ENCODE measurements at regions not wholly inside any gene's neighbourhood (a gene's known extent, or its start where the extent isn't known, plus 50 kb on each side); places are given as distances from the start of the nearest gene placed in this dataset.

GRCh38 chr6:169367507-169367906, 113.9 kb upstream of the THBS2 start:
- H3K9ac ChIP-seq (ENCODE audit: low read length) = no peak overlapping the region

DNA sequence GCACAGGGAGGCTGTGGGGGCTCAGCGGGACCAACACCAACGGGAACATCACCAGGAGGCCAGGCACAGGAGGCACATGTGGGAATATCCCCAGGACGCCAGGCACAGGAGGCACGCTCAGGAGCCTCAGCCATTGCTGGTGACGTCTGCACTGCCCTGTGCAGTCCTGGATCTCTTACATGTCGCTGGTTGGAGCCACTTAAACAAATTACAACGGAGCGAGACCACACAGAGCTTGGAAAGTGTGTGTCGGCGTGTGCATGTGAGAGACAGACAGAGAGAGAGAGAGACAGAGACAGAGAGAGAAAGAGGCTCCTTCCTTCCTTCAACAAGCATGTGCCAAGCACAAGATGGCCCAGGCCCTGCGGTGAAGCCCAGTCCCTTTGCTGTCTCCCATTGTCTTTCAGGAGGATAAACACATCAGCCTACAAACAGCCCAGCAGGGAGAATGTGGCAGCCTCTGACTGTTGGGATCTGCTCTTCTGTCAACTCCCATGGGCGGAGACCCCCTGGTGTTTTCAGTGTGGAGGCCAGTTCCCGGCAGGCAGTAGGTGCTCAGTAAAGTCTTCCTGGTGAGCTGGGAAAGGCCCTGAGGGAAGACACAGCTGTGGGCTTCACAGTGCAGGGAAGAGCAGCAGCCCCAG, 112.7 kb upstream of the THBS2 start:
- no peak for DNase-seq
- Histone ChIP-seq H3K36me3 (ENCODE audit: control insufficient read depth, insufficient read depth, low read length) (no peaks in the 10 kb centered on the region), H3K18ac (ENCODE audit: low read length) (no peak overlapping the region), H3K27ac (ENCODE audit: low read depth, low read length) (no peak overlapping the region), H4K8ac (ENCODE audit: low read depth, low read length) (no peak overlapping the region), H3K79me1 (ENCODE audit: low read length) (no peaks in the 10 kb centered on the region), H3K23ac (ENCODE audit: low read length) (no peak overlapping the region), H3K4me3 (ENCODE audit: low read length) (no peak overlapping the region), H2BK120ac (ENCODE audit: low read depth, low read length) (no peak overlapping the region), H3K9ac (ENCODE audit: low read length) (no peak overlapping the region), H3K4me2 (ENCODE audit: low read length) (no peak overlapping the region), H2BK5ac (ENCODE audit: low read length) (no peak overlapping the region), H2AK5ac (ENCODE audit: low read length) (no peak overlapping the region), H4K5ac (ENCODE audit: low read length) (no peak overlapping the region), H3K27me3 (ENCODE audit: insufficient read depth, low read length, poor library complexity) (no peaks in the 10 kb centered on the region), H3K56ac (ENCODE audit: low read length) (no peak overlapping the region), H3K4me1 (ENCODE audit: control insufficient read depth, low read depth, low read length) (no peaks in the 10 kb centered on the region), H2BK15ac (replicated peaks; ENCODE audit: low read depth) (no peak overlapping the region), H3K79me2 (ENCODE audit: control insufficient read depth, insufficient read depth, low read length) (no peaks in the 10 kb centered on the region), H3K4ac (ENCODE audit: low read depth, low read length) (no peak overlapping the region)
- WGBS (ENCODE audit: extremely low coverage, insufficient coverage, low lambda C conversion rate) = no CpG with 5 or more reads among the region's 13 CpGs

More at GRCh38 chr6:169367507-169367906, 113.9 kb upstream of the THBS2 start:
- Histone ChIP-seq H3K56ac (ENCODE audit: low read length) (no peak overlapping the region), H2AK5ac (ENCODE audit: low read length) (no peak overlapping the region), H3K36me3 (ENCODE audit: control insufficient read depth, insufficient read depth, low read length) (no peaks in the 10 kb centered on the region), H3K27ac (ENCODE audit: low read depth, low read length) (no peak overlapping the region), H3K18ac (ENCODE audit: low read length) (no peak overlapping the region), H3K4me1 (ENCODE audit: control insufficient read depth, low read depth, low read length) (no peaks in the 10 kb centered on the region), H3K4me2 (ENCODE audit: low read length) (no peak overlapping the region), H2BK120ac (ENCODE audit: low read depth, low read length) (no peak overlapping the region), H2BK15ac (replicated peaks; ENCODE audit: low read depth) (no peak overlapping the region), H3K4me3 (ENCODE audit: low read length) (no peak overlapping the region), H4K5ac (ENCODE audit: low read length) (no peak overlapping the region), H3K79me1 (ENCODE audit: low read length) (no peaks in the 10 kb centered on the region), H4K8ac (ENCODE audit: low read depth, low read length) (no peak overlapping the region), H3K23ac (ENCODE audit: low read length) (no peak overlapping the region), H2BK5ac (ENCODE audit: low read length) (no peak overlapping the region), H3K4ac (ENCODE audit: low read depth, low read length) (no peak overlapping the region), H3K79me2 (ENCODE audit: control insufficient read depth, insufficient read depth, low read length) (no peaks in the 10 kb centered on the region), H3K27me3 (ENCODE audit: insufficient read depth, low read length, poor library complexity) (no peaks in the 10 kb centered on the region)
- DNase-seq = no peak
- WGBS (ENCODE audit: extremely low coverage, insufficient coverage, low lambda C conversion rate) = no CpG with 5 or more reads among the region's 7 CpGs

DNA sequence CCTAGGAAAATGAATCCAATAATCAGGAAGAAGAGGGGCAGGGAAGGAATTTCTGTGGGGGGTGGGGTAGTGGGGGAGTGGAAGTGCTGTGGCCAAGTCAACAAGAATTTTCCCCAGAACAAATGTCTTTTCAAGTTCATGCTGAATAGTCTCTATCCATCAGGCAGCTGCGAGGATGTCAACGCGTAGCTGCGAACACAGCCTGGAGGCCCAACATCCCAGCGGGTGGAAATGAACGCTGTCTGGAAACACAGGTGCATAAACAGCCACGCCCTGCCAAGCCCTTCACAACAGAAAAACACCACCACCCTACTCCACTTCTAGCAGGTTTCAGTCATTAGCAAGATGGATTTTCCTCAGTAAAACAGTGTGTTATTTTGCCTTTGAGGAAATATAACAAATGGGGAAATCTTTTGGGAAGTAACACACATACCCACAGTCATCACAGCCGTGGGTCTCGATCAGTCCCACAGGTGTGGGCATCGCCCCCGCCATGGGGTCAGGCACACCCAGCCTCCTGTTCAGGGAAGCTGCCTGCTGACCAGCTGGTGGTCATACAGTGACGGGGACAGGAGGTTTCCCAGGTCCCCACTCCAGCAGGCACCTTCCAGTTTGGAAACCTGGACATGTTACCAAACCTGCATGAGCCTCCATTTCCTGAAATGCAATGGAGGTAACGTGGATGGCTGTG, 112.1 kb upstream of the THBS2 start:
- Histone ChIP-seq H3K4me1 (ENCODE audit: control insufficient read depth, low read depth, low read length) (no peaks in the 10 kb centered on the region), H2BK5ac (ENCODE audit: low read length) (no peak overlapping the region), H3K4me3 (ENCODE audit: low read length) (no peak overlapping the region), H2AK5ac (ENCODE audit: low read length) (no peak overlapping the region), H3K36me3 (ENCODE audit: control insufficient read depth, insufficient read depth, low read length) (no peaks in the 10 kb centered on the region), H3K9ac (ENCODE audit: low read length) (no peak overlapping the region), H4K5ac (ENCODE audit: low read length) (no peak overlapping the region), H2BK15ac (replicated peaks; ENCODE audit: low read depth) (no peak overlapping the region), H3K79me2 (ENCODE audit: control insufficient read depth, insufficient read depth, low read length) (no peaks in the 10 kb centered on the region), H3K18ac (ENCODE audit: low read length) (no peak overlapping the region), H3K27me3 (ENCODE audit: insufficient read depth, low read length, poor library complexity) (no peaks in the 10 kb centered on the region), H3K79me1 (ENCODE audit: low read length) (no peaks in the 10 kb centered on the region), H3K27ac (ENCODE audit: low read depth, low read length) (no peak overlapping the region), H3K56ac (ENCODE audit: low read length) (no peak overlapping the region), H2BK120ac (ENCODE audit: low read depth, low read length) (no peak overlapping the region), H3K4ac (ENCODE audit: low read depth, low read length) (no peak overlapping the region), H3K23ac (ENCODE audit: low read length) (no peak overlapping the region), H4K8ac (ENCODE audit: low read depth, low read length) (no peak overlapping the region), H3K4me2 (ENCODE audit: low read length) (no peak overlapping the region)
- no peak for DNase-seq
- WGBS (ENCODE audit: extremely low coverage, insufficient coverage, low lambda C conversion rate) = no CpG with 5 or more reads among the region's 13 CpGs

DNA sequence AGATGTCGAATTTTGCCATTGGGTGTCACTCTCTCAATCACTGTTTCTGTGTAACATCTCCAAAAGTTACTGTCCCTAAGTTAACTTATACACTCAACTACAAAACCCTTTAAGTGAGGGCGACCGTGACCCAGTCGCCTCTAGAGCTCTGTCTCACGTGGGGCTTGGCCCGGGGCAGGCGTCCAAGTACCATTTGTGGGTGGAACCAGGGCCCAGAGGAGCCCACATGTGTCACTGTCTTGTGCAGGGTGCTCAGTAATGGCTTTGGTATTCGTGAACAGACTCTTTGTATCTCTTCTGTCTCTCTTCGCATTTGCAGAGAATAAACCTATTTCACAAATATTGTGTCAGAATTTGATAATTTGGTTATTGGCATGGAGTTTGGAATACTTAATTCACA, 109.9 kb upstream of the THBS2 start:
- H3K27me3 ChIP-seq (ENCODE audit: insufficient read depth, low read length, poor library complexity) = no peaks in the 10 kb centered on the region
- H3K4me3 ChIP-seq (ENCODE audit: low read length) = no peak overlapping the region
- WGBS (ENCODE audit: extremely low coverage, insufficient coverage, low lambda C conversion rate) = no CpG with 5 or more reads among the region's 9 CpGs
- no peaks in the 10 kb centered on the region for H3K36me3 ChIP-seq (ENCODE audit: control insufficient read depth, insufficient read depth, low read length)
- no peak overlapping the region for H2BK5ac ChIP-seq (ENCODE audit: low read length)
- H3K79me2 ChIP-seq (ENCODE audit: control insufficient read depth, insufficient read depth, low read length) = no peaks in the 10 kb centered on the region
- DNase-seq = no peak
- H3K56ac ChIP-seq (ENCODE audit: low read length) = no peak overlapping the region
- no peak overlapping the region for H3K18ac ChIP-seq (ENCODE audit: low read length)
- no peak overlapping the region for H3K9ac ChIP-seq (ENCODE audit: low read length)
- H3K79me1 ChIP-seq (ENCODE audit: low read length) = no peaks in the 10 kb centered on the region
- H2AK5ac ChIP-seq (ENCODE audit: low read length) = no peak overlapping the region
- no peaks in the 10 kb centered on the region for H3K4me1 ChIP-seq (ENCODE audit: control insufficient read depth, low read depth, low read length)
- H3K27ac ChIP-seq (ENCODE audit: low read depth, low read length) = no peak overlapping the region
- no peak overlapping the region for H3K4ac ChIP-seq (ENCODE audit: low read depth, low read length)
- H3K23ac ChIP-seq (ENCODE audit: low read length) = no peak overlapping the region
- no peak overlapping the region for H4K8ac ChIP-seq (ENCODE audit: low read depth, low read length)
- no peak overlapping the region for H2BK15ac ChIP-seq (replicated peaks; ENCODE audit: low read depth)
- H4K5ac ChIP-seq (ENCODE audit: low read length) = no peak overlapping the region
- no peak overlapping the region for H2BK120ac ChIP-seq (ENCODE audit: low read depth, low read length)
- H3K4me2 ChIP-seq (ENCODE audit: low read length) = no peak overlapping the region

- Histone ChIP-seq H2BK120ac (ENCODE audit: low read depth, low read length) (no peak overlapping the region), H3K4me1 (ENCODE audit: control insufficient read depth, low read depth, low read length) (no peaks in the 10 kb centered on the region), H2BK15ac (replicated peaks; ENCODE audit: low read depth) (no peak overlapping the region), H3K9ac (ENCODE audit: low read length) (no peak overlapping the region), H4K8ac (ENCODE audit: low read depth, low read length) (no peak overlapping the region), H3K18ac (ENCODE audit: low read length) (no peak overlapping the region), H3K23ac (ENCODE audit: low read length) (no peak overlapping the region), H3K4ac (ENCODE audit: low read depth, low read length) (no peak overlapping the region), H2AK5ac (ENCODE audit: low read length) (no peak overlapping the region), H3K36me3 (ENCODE audit: control insufficient read depth, insufficient read depth, low read length) (no peaks in the 10 kb centered on the region), H3K4me3 (ENCODE audit: low read length) (no peak overlapping the region), H3K56ac (ENCODE audit: low read length) (no peak overlapping the region), H3K27me3 (ENCODE audit: insufficient read depth, low read length, poor library complexity) (no peaks in the 10 kb centered on the region), H4K5ac (ENCODE audit: low read length) (no peak overlapping the region), H3K27ac (ENCODE audit: low read depth, low read length) (no peak overlapping the region), H3K79me1 (ENCODE audit: low read length) (no peaks in the 10 kb centered on the region), H2BK5ac (ENCODE audit: low read length) (no peak overlapping the region), H3K79me2 (ENCODE audit: control insufficient read depth, insufficient read depth, low read length) (no peaks in the 10 kb centered on the region), H3K4me2 (ENCODE audit: low read length) (no peak overlapping the region)
- WGBS (ENCODE audit: extremely low coverage, insufficient coverage, low lambda C conversion rate) = no CpG with 5 or more reads among the region's 3 CpGs
- DNase-seq = no peak
These were observed 109.0 kb upstream of the THBS2 start for GRCh38 chr6:169362501-169363121.

All from mesendoderm (in vitro differentiated cells).